ENCODE measurements at regions not wholly inside any gene's neighbourhood (a gene's known extent, or its start where the extent isn't known, plus 50 kb on each side); places are given as distances from the start of the nearest gene placed in this dataset.
"Not testable (repeated sequence)": the region's sequence is repeated elsewhere in the genome, so short reads cannot be mapped to it uniquely, and the experiment has no call there.

DNA sequence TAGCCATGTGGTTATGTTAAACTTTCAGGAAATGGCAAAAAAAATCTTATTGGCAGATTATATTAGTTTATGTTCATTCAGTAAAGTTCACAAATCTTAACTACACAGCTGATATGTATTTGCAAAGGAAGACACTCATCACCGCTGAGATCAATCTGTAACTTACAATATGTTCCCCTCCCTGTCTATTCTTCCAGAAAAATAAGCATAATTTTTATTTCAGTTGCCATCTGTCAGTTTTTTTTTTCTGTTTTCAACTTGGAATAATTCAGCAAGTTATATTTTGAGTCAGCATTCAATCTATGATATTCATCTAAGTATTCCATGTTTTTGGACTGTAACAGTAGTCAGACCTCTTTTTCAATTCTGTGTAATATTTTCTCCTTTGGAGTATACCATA lies 1019.9 kb upstream of the PTPRD start:
- Histone ChIP-seq H3K36me3 (ENCODE audit: insufficient read depth) (no peaks in the 10 kb centered on the region), H3K4me3 (ENCODE audit: low read depth, low read length) (no peak overlapping the region), H3K4me1 (ENCODE audit: insufficient read depth) (no peaks in the 10 kb centered on the region), H3K27ac (ENCODE audit: low read depth) (no peak overlapping the region)
- WGBS = 87% methylated on average over 1 of the region's 1 CpG
- no peak for DNase-seq (ENCODE audit: extremely low spot score)

- DNase-seq (ENCODE audit: extremely low spot score) = no peak
- no peak overlapping the region for H3K27ac ChIP-seq (ENCODE audit: low read depth)
- H3K4me1 ChIP-seq (ENCODE audit: insufficient read depth) = no peaks in the 10 kb centered on the region
- no peak overlapping the region for H3K4me3 ChIP-seq (ENCODE audit: low read depth, low read length)
- WGBS = 97% methylated on average over 1 of the region's 1 CpG
- no peaks in the 10 kb centered on the region for H3K36me3 ChIP-seq (ENCODE audit: insufficient read depth)
Measured at GRCh38 chr9:11646831-11647230, 1034.0 kb upstream of the PTPRD start.

- DNase-seq (ENCODE audit: extremely low spot score) = no peak
- 78% methylated on average over 3 of the region's 3 CpGs for WGBS
- Histone ChIP-seq H3K36me3 (ENCODE audit: insufficient read depth) (no peaks in the 10 kb centered on the region), H3K4me1 (ENCODE audit: insufficient read depth) (no peaks in the 10 kb centered on the region), H3K27ac (ENCODE audit: low read depth) (no peak overlapping the region), H3K4me3 (ENCODE audit: low read depth, low read length) (no peak overlapping the region)
Measured at GRCh38 chr9:11653867-11654266, 1039.3 kb upstream of the TYRP1 start.

GRCh38 chr9:11663913-11664312 lies 1029.3 kb upstream of the TYRP1 start:
- no peak overlapping the region for H3K27ac ChIP-seq (ENCODE audit: low read depth)
- no peaks in the 10 kb centered on the region for H3K4me1 ChIP-seq (ENCODE audit: insufficient read depth)
- 97% methylated on average over 1 of the region's 1 CpG for WGBS
- no peak overlapping the region for H3K4me3 ChIP-seq (ENCODE audit: low read depth, low read length)
- DNase-seq (ENCODE audit: extremely low spot score) = no peak
- no peaks in the 10 kb centered on the region for H3K36me3 ChIP-seq (ENCODE audit: insufficient read depth)

GRCh38 chr9:11676821-11677220 lies 1016.4 kb upstream of the TYRP1 start:
- 86% methylated on average over 2 of the region's 2 CpGs for WGBS
- no peak for DNase-seq (ENCODE audit: extremely low spot score)
- H3K4me1 ChIP-seq (ENCODE audit: insufficient read depth) = no peaks in the 10 kb centered on the region
- H3K27ac ChIP-seq (ENCODE audit: low read depth) = no peak overlapping the region
- H3K36me3 ChIP-seq (ENCODE audit: insufficient read depth) = no peaks in the 10 kb centered on the region
- H3K4me3 ChIP-seq (ENCODE audit: low read depth, low read length) = no peak overlapping the region

DNA sequence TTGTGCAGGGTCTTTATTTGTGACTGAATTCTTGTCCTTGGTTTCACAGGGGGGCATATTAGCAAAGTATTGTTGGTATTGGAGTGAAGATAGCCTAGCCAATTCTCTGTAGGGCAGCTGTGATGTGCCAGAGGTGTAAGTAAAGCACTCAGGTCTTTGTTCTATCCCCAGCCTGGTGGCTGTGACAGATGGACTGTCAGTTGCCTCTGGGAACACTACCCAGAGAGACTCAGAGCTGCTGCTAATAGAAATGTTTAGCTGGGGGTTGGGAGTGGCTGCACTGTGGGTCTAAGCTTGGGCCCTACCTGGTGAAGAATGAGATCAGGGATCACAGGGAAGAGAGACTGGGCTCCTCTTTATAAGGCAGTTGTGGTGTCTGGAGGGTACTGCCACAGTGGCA lies 1006.5 kb upstream of the TYRP1 start:
- no peaks in the 10 kb centered on the region for H3K36me3 ChIP-seq (ENCODE audit: insufficient read depth)
- DNase-seq (ENCODE audit: extremely low spot score) = no peak
- H3K4me1 ChIP-seq (ENCODE audit: insufficient read depth) = no peaks in the 10 kb centered on the region
- H3K4me3 ChIP-seq (ENCODE audit: low read depth, low read length) = no peak overlapping the region
- H3K27ac ChIP-seq (ENCODE audit: low read depth) = no peak overlapping the region

- DNase-seq (ENCODE audit: extremely low spot score) = no peak
- Histone ChIP-seq H3K27ac (ENCODE audit: low read depth) (no peak overlapping the region), H3K36me3 (ENCODE audit: insufficient read depth) (no peaks in the 10 kb centered on the region), H3K4me3 (ENCODE audit: low read depth, low read length) (no peak overlapping the region), H3K4me1 (ENCODE audit: insufficient read depth) (no peaks in the 10 kb centered on the region)
Measured at GRCh38 chr9:11697126-11697525, 996.1 kb upstream of the TYRP1 start.

DNA sequence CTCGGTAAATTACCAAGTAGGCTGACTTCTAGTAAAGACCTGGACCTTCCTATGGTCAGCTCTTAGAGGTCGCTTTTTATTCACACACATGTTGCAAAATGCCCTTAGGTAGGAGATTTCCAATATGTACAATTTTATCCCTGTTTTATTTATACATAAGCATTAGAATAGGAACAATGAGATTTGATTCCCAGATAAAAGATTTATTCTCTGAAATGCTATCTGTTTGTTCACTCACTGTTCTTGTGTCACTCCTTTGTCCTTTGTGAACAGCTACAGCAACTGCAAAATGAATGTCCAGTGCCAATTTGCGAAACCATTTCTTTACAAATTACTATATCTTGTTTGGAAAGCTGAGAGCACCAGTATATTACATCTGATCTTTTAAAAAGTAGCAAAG lies 991.5 kb upstream of the TYRP1 start:
- no peaks in the 10 kb centered on the region for H3K36me3 ChIP-seq (ENCODE audit: insufficient read depth)
- H3K4me3 ChIP-seq (ENCODE audit: low read depth, low read length) = no peak overlapping the region
- DNase-seq (ENCODE audit: extremely low spot score) = no peak
- WGBS = 85% methylated on average over 3 of the region's 3 CpGs
- H3K27ac ChIP-seq (ENCODE audit: low read depth) = no peak overlapping the region
- no peaks in the 10 kb centered on the region for H3K4me1 ChIP-seq (ENCODE audit: insufficient read depth)

- Histone ChIP-seq H3K27ac (ENCODE audit: low read depth) (no peak overlapping the region), H3K4me3 (ENCODE audit: low read depth, low read length) (no peak overlapping the region), H3K4me1 (ENCODE audit: insufficient read depth) (no peaks in the 10 kb centered on the region), H3K36me3 (ENCODE audit: insufficient read depth) (no peaks in the 10 kb centered on the region)
- 92% methylated on average over 2 of the region's 2 CpGs for WGBS
- no peak for DNase-seq (ENCODE audit: extremely low spot score)
Measured at GRCh38 chr9:11702548-11702947, 990.6 kb upstream of the TYRP1 start.

DNA sequence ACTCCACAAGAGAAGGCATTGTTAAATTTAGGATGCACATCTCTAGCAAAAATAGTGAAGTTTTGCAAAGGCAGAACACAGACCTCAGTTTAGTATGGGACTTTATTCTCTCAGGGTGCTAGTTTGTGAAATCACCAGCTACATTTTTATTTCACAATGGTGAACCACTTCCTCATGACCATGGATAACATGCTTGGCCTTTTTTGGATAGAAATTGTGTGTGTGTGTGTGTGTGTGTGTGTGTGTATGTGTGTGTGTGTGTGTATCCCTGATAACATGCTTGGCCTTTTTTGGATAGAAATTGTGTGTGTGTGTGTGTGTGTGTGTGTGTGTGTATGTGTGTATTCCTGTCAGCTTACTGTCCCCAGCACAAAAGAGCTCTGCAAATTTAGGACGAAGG lies 989.0 kb upstream of the TYRP1 start:
- WGBS = 16% methylated on average over 1 of the region's 1 CpG
- not testable (repeated sequence) for DNase-seq (ENCODE audit: extremely low spot score); H3K4me3 ChIP-seq (ENCODE audit: low read depth, low read length); H3K27ac ChIP-seq (ENCODE audit: low read depth); H3K4me1 ChIP-seq (ENCODE audit: insufficient read depth); H3K36me3 ChIP-seq (ENCODE audit: insufficient read depth)

- WGBS = 87% methylated on average over 2 of the region's 2 CpGs
Measured at GRCh38 chr9:11708899-11709298, 984.3 kb upstream of the TYRP1 start.

GRCh38 chr9:11709567-11709966 lies 983.6 kb upstream of the TYRP1 start:
- WGBS = 64% methylated on average over 1 of the region's 1 CpG
- Histone ChIP-seq H3K36me3 (ENCODE audit: insufficient read depth) (no peaks in the 10 kb centered on the region), H3K27ac (ENCODE audit: low read depth) (no peak overlapping the region), H3K4me1 (ENCODE audit: insufficient read depth) (no peaks in the 10 kb centered on the region), H3K4me3 (ENCODE audit: low read depth, low read length) (no peak overlapping the region)
- DNase-seq (ENCODE audit: extremely low spot score) = no peak

More at GRCh38 chr9:11708899-11709298, 984.3 kb upstream of the TYRP1 start:
- Histone ChIP-seq H3K4me3 (ENCODE audit: low read depth, low read length) (no peak overlapping the region), H3K36me3 (ENCODE audit: insufficient read depth) (no peaks in the 10 kb centered on the region), H3K4me1 (ENCODE audit: insufficient read depth) (no peaks in the 10 kb centered on the region), H3K27ac (ENCODE audit: low read depth) (no peak overlapping the region)
- no peak for DNase-seq (ENCODE audit: extremely low spot score)

- WGBS = 92% methylated on average over 2 of the region's 2 CpGs
Measured at GRCh38 chr9:11713077-11713476, 980.1 kb upstream of the TYRP1 start.

GRCh38 chr9:11722957-11723356 lies 970.2 kb upstream of the TYRP1 start:
- DNase-seq (ENCODE audit: extremely low spot score) = no peak
- Histone ChIP-seq H3K36me3 (ENCODE audit: insufficient read depth) (no peaks in the 10 kb centered on the region), H3K4me3 (ENCODE audit: low read depth, low read length) (no peak overlapping the region), H3K4me1 (ENCODE audit: insufficient read depth) (no peaks in the 10 kb centered on the region), H3K27ac (ENCODE audit: low read depth) (no peak overlapping the region)
- WGBS = 44% methylated on average over 3 of the region's 3 CpGs

More at GRCh38 chr9:11713077-11713476, 980.1 kb upstream of the TYRP1 start:
- Histone ChIP-seq H3K4me3 (ENCODE audit: low read depth, low read length) (no peak overlapping the region), H3K36me3 (ENCODE audit: insufficient read depth) (no peaks in the 10 kb centered on the region), H3K27ac (ENCODE audit: low read depth) (no peak overlapping the region), H3K4me1 (ENCODE audit: insufficient read depth) (no peaks in the 10 kb centered on the region)
- DNase-seq (ENCODE audit: extremely low spot score) = no peak

DNA sequence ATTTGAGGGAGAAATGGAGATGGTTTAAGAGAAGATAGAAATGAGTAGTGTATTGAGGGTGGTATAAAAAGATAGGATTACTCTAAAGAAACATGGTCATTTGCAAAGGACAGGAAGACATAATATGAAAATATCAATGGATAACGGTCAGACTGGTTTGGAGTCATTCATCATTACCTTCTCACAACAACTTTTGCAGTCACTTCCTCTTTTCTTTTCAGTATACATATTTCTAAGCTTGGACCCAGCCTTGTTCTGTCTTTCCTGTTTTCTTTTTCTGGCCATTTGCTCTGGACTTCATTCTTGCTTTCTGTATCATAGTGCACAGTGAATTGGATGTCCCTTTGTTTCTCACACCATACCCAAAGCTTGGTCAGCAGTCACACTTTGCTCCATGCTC lies 966.5 kb upstream of the TYRP1 start:
- DNase-seq (ENCODE audit: extremely low spot score) = no peak
- Histone ChIP-seq H3K4me1 (ENCODE audit: insufficient read depth) (no peaks in the 10 kb centered on the region), H3K4me3 (ENCODE audit: low read depth, low read length) (no peak overlapping the region), H3K27ac (ENCODE audit: low read depth) (no peak overlapping the region), H3K36me3 (ENCODE audit: insufficient read depth) (no peaks in the 10 kb centered on the region)
- 69% methylated on average over 1 of the region's 1 CpG for WGBS
